HUES48 (cell line): ENCODE measurements at regions not wholly inside any gene's neighbourhood (a gene's known extent, or its start where the extent isn't known, plus 50 kb on each side); places are given as distances from the start of the nearest gene placed in this dataset.

ENCODE experiments used
- H3K27ac ChIP-seq: one replicate; pipeline ENCODE4 v1.7.0; 2013; ENCODE audit warnings: low read depth, low read length, inconsistent platforms
- H3K27me3 ChIP-seq: 2 replicates; pipeline ENCODE4 v1.6.1; 2013; ENCODE audit warnings: mild to moderate bottlenecking, low read length; ENCODE audit not compliant: control insufficient read depth, insufficient read depth
- H3K36me3 ChIP-seq: 2 replicates; pipeline ENCODE4 v1.6.1; 2013; ENCODE audit warnings: low read length; ENCODE audit not compliant: control insufficient read depth, insufficient read depth
- H3K4me1 ChIP-seq: 2 replicates; pipeline ENCODE4 v1.6.1; 2013; ENCODE audit warnings: mild to moderate bottlenecking, low read length; ENCODE audit not compliant: control insufficient read depth, insufficient read depth
- H3K4me3 ChIP-seq: 2 replicates; pipeline ENCODE4 v1.5.1; 2013; ENCODE audit warnings: mild to moderate bottlenecking, low read depth, low read length
- H3K9ac ChIP-seq: 2 replicates; pipeline ENCODE4 v1.6.1; 2013; ENCODE audit warnings: mild to moderate bottlenecking, low read depth, low read length, moderate library complexity
- H3K9me3 ChIP-seq: 2 replicates; pipeline ENCODE4 v1.6.1; 2013; ENCODE audit warnings: low read length; ENCODE audit not compliant: control insufficient read depth, insufficient read depth

GRCh38 chr13:85191996-85192718 is 607.1 kb downstream of the SLITRK6 start:
- Histone ChIP-seq H3K9ac (no peak overlapping the region), H3K27me3 (no peaks in the 10 kb centered on the region), H3K4me1 (no peaks in the 10 kb centered on the region), H3K9me3 (no peaks in the 10 kb centered on the region), H3K27ac (no peak overlapping the region), H3K4me3 (no peak overlapping the region), H3K36me3 (no peaks in the 10 kb centered on the region)

DNA sequence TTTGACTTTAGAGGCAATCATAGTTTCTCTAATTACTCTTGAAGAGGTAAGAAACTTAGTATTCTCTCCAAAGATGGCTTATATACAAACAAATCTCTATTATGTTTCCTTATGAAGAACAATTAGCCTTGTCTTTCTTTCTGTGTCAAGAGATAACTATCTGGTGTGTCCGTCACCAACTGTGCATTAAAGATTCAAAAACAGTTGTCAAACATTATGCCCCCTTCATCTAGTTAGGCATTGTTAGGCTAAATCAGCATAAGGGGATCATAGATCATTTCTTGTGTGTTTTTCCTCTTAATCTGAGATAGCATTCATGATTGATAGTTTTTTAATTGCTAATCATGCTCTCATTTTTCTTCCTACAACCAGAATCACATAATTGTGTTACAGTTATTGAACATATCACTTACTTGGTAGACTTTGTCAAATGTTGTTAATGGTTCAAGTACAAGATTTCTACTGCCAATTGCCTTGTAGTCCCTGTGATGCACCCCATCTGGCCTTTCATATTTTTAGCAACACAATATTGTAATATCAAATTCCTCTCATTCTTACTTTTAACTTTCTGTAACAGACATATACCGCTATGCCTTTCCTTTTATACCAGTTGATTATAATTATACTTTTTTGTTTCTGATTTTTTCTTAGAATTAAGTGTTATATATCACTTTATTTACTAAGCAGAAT is 612.7 kb downstream of the SLITRK6 start:
- no peaks in the 10 kb centered on the region for H3K27me3 ChIP-seq
- H3K27ac ChIP-seq, result no peak overlapping the region
- no peak overlapping the region for H3K4me3 ChIP-seq
- no peak overlapping the region for H3K9ac ChIP-seq
- no peaks in the 10 kb centered on the region for H3K36me3 ChIP-seq
- no peaks in the 10 kb centered on the region for H3K4me1 ChIP-seq
- peaks cover under 1% of the 10 kb centered on the region; the same call in 1 of the 2 replicates for H3K9me3 ChIP-seq

DNA sequence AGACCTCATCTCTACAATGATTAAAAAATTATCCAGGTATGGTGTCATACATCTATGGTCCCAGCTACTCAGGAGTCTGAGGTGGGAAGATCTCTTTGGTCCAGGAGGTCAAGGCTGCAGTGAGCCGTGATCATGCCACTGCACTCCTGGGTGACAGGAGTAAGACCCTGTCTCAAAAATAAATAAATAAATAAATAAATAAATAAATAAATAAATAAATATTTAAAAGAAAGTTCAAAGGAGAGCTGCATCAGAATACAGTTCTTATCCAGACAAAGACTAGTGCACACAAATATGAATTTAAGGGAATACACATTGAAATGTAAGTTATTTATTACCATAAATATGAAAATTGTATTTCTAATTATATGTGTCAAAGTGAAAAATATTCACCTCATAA is 624.9 kb downstream of the SLITRK6 start:
- Histone ChIP-seq H3K27me3 (no peaks in the 10 kb centered on the region), H3K4me3 (no peak overlapping the region), H3K36me3 (no peaks in the 10 kb centered on the region), H3K27ac (no peak overlapping the region), H3K4me1 (no peaks in the 10 kb centered on the region), H3K9me3 (no peaks in the 10 kb centered on the region), H3K9ac (no peak overlapping the region)

DNA sequence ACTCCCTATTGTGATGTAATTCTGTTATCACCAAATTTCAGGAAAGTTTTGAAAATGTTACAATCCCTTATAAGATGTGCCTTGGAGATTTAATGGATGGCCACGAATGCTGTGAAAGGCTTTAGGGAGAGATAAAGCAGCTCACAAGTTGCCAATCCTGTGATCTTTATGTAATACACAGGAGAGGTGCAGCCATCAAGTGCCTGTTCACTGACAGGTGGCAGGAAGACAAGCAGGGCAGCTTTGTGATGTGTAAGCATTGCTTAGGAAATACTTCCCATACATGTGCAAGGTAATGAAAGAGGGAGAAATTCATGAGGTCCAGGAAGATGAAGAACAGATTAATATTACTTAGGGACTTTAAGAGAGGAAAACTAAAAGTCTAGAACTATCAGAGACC is 628.8 kb downstream of the SLITRK6 start:
- Histone ChIP-seq H3K36me3 (no peaks in the 10 kb centered on the region), H3K4me1 (no peaks in the 10 kb centered on the region), H3K9me3 (no peaks in the 10 kb centered on the region), H3K27ac (no peak overlapping the region), H3K9ac (no peak overlapping the region), H3K27me3 (no peaks in the 10 kb centered on the region), H3K4me3 (no peak overlapping the region)

DNA sequence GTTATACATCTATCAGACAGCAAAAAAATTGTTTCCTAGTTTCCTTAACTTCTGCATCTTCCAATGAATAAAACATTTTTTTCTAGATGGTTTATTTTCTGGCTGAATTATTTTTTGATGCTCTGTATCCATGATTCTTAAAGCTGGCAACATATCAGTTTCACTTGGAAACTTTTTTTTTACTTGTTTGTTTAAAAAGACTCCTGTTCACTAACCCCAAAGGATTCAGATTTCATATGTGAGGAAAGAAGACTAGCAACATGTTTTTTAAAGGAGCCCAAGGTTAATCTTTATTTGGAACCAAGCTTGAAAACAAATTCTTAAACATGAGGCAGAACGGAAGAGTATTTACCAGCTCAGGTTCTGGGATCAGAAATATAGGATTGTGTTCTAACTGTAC is 632.3 kb downstream of the SLITRK6 start:
- no peaks in the 10 kb centered on the region for H3K4me1 ChIP-seq
- no peak overlapping the region for H3K9ac ChIP-seq
- H3K27ac ChIP-seq, result no peak overlapping the region
- H3K27me3 ChIP-seq, result no peaks in the 10 kb centered on the region
- no peak overlapping the region for H3K4me3 ChIP-seq
- peaks cover 15% of the 10 kb centered on the region for H3K9me3 ChIP-seq
- no peaks in the 10 kb centered on the region for H3K36me3 ChIP-seq

DNA sequence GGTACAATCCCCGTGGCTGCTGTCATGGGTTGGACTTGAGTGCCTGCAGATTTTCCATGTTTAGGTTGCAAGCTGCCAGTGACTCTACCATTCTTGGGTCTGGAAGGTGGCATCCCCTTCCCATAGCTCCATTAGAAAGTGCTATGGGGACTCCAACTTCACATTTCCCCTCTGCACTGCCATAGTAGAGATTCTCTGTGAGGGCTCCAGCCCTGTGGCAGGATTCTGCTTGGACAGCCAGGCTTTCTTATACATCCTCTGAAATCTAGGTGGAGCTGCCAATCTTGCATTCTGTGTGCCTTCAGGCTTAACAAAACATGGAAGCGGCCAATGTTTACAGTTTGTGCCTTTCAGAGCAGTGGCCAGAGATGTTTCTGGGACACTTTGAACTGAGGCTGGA is 636.2 kb downstream of the SLITRK6 start:
- Histone ChIP-seq H3K27ac (no peak overlapping the region), H3K4me3 (no peak overlapping the region), H3K9me3 (peaks cover 18% of the 10 kb centered on the region), H3K36me3 (no peaks in the 10 kb centered on the region), H3K27me3 (no peaks in the 10 kb centered on the region), H3K4me1 (no peaks in the 10 kb centered on the region), H3K9ac (no peak overlapping the region)

- no peaks in the 10 kb centered on the region for H3K4me1 ChIP-seq
- no peak overlapping the region for H3K4me3 ChIP-seq
- no peaks in the 10 kb centered on the region for H3K9me3 ChIP-seq
- H3K9ac ChIP-seq, result no peak overlapping the region
- no peaks in the 10 kb centered on the region for H3K27me3 ChIP-seq
- no peaks in the 10 kb centered on the region for H3K36me3 ChIP-seq
- H3K27ac ChIP-seq, result no peak overlapping the region
Measured at GRCh38 chr13:85148009-85148408, 651.2 kb downstream of the SLITRK6 start.

GRCh38 chr13:85142351-85142927 is 656.8 kb downstream of the SLITRK6 start:
- Histone ChIP-seq H3K27ac (no peak overlapping the region), H3K4me1 (peaks cover 19% of the 10 kb centered on the region), H3K4me3 (no peak overlapping the region)

GRCh38 chr13:85141401-85141800 is 657.8 kb downstream of the SLITRK6 start:
- H3K9me3 ChIP-seq, result no peaks in the 10 kb centered on the region
- no peaks in the 10 kb centered on the region for H3K27me3 ChIP-seq
- H3K9ac ChIP-seq, result no peak overlapping the region
- H3K4me3 ChIP-seq, result no peak overlapping the region
- peaks cover 19% of the 10 kb centered on the region for H3K4me1 ChIP-seq
- H3K36me3 ChIP-seq, result no peaks in the 10 kb centered on the region
- no peak overlapping the region for H3K27ac ChIP-seq

More at GRCh38 chr13:85142351-85142927, 656.8 kb downstream of the SLITRK6 start:
- H3K9me3 ChIP-seq, result no peaks in the 10 kb centered on the region
- H3K9ac ChIP-seq, result no peak overlapping the region
- H3K36me3 ChIP-seq, result no peaks in the 10 kb centered on the region
- no peaks in the 10 kb centered on the region for H3K27me3 ChIP-seq

- Histone ChIP-seq H3K9ac (no peak overlapping the region), H3K4me3 (no peak overlapping the region), H3K36me3 (no peaks in the 10 kb centered on the region), H3K27me3 (no peaks in the 10 kb centered on the region), H3K4me1 (peaks cover 19% of the 10 kb centered on the region), H3K9me3 (no peaks in the 10 kb centered on the region), H3K27ac (no peak overlapping the region)
Measured at GRCh38 chr13:85140192-85140591, 659.0 kb downstream of the SLITRK6 start.

DNA sequence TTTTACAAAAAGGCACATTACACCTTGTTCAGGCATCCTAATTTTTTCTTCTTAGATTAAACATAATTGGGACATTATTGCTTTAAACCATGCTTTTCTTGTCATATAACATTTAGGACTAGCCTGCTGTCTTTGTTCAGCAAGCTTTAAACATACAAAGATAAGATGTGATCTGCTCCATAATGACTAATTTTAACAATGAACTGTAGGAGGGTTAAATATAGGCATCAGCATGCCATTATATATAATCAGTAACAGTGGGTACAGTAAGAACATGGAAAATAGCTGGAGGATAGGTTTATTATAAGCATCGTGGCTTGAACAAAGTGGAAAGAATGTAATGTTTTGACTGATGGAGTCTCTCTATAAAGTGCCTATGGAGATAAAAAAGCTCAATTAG is 661.7 kb downstream of the SLITRK6 start:
- H3K9me3 ChIP-seq, result no peaks in the 10 kb centered on the region
- H3K27ac ChIP-seq, result no peak overlapping the region
- H3K4me1 ChIP-seq, result peaks cover 19% of the 10 kb centered on the region
- H3K4me3 ChIP-seq, result no peak overlapping the region
- H3K27me3 ChIP-seq, result no peaks in the 10 kb centered on the region
- H3K9ac ChIP-seq, result no peak overlapping the region
- no peaks in the 10 kb centered on the region for H3K36me3 ChIP-seq
